CD4-positive, alpha-beta memory T cell (primary cell): ENCODE measurements at regions not wholly inside any gene's neighbourhood (a gene's known extent, or its start where the extent isn't known, plus 50 kb on each side); places are given as distances from the start of the nearest gene placed in this dataset.

Experiments used
- CTCF ChIA-PET: fragments of 350-600 bp; sonication (Branson Sonifier 250); formaldehyde crosslinking; loops from one replicate; lab custom pipeline; 2021; ENCODE audit warnings: inconsistent platforms; ENCODE audit not compliant: partially characterized antibody; lab: Charles Lee
- POLR2A ChIA-PET: fragments of 350-600 bp; sonication (Branson Sonifier 250); formaldehyde crosslinking; loops from one replicate; lab custom pipeline; 2021; ENCODE audit not compliant: partially characterized antibody; lab: Charles Lee
- DNase-seq, 5 donors: peaks; one replicate each; pipeline versions ENCODE4 v3.0.0 to v3.0.0-alpha.2; 2020 to 2022; ENCODE audit warnings: mixed read lengths in 1 of 5
- H3K27ac ChIP-seq: one replicate; pipeline ENCODE4 v1.7.0; 2013; ENCODE audit warnings: low read depth, low read length
- H3K27me3 ChIP-seq: 2 replicates; pipeline ENCODE4 v1.7.0; 2013; ENCODE audit warnings: mild to moderate bottlenecking, low read length, moderate library complexity; ENCODE audit not compliant: insufficient read depth
- H3K36me3 ChIP-seq: 2 replicates; pipeline ENCODE4 v1.7.0; 2013; ENCODE audit warnings: mild to moderate bottlenecking, low read length, moderate library complexity; ENCODE audit not compliant: insufficient read depth
- H3K4me1 ChIP-seq: 2 replicates; pipeline ENCODE4 v1.7.0; 2013; ENCODE audit warnings: mild to moderate bottlenecking, low read length, moderate library complexity; ENCODE audit not compliant: insufficient read depth
- H3K4me3 ChIP-seq, 2 donors: one replicate each; pipeline ENCODE4 v1.7.0; 2013; ENCODE audit warnings: low read length in 2 of 2, mild to moderate bottlenecking in 1 of 2
- H3K9me3 ChIP-seq, 2 donors: one replicate each; pipeline ENCODE4 v1.7.0; 2013; ENCODE audit warnings: low read length in 2 of 2, control low read depth in 1 of 2; ENCODE audit not compliant: control insufficient read depth in 1 of 2
- H3K27ac Mint-ChIP-seq, 7 donors: one replicate each; pipeline ENCODE4 v1.8.0; 2020 to 2021; ENCODE audit warnings: mixed read lengths in 7 of 7, mild to moderate bottlenecking in 6 of 7, inconsistent platforms in 3 of 7, moderate library complexity in 3 of 7
- H3K27me3 Mint-ChIP-seq, 2 donors: one replicate each; pipeline ENCODE4 v1.8.0; 2020 to 2021; ENCODE audit warnings: mixed read lengths in 2 of 2
- H3K36me3 Mint-ChIP-seq, 2 donors: one replicate each; pipeline ENCODE4 v1.8.0; 2020 to 2021; ENCODE audit warnings: mixed read lengths in 2 of 2, inconsistent platforms in 1 of 2, mild to moderate bottlenecking in 1 of 2
- H3K4me1 Mint-ChIP-seq, 4 donors: one replicate each; pipeline ENCODE4 v1.8.0; 2020 to 2021; ENCODE audit warnings: mixed read lengths in 4 of 4, mild to moderate bottlenecking in 1 of 4
- H3K4me3 Mint-ChIP-seq, 8 donors: one replicate each; pipeline ENCODE4 v1.8.0; 2020 to 2021; ENCODE audit warnings: mixed read lengths in 8 of 8, mild to moderate bottlenecking in 7 of 8, moderate library complexity in 6 of 8, inconsistent platforms in 3 of 8
- H3K9me3 Mint-ChIP-seq, 8 donors: one replicate each; pipeline ENCODE4 v1.8.0; 2020 to 2021; ENCODE audit warnings: mixed read lengths in 8 of 8, mild to moderate bottlenecking in 5 of 8, inconsistent platforms in 3 of 8, moderate library complexity in 1 of 8
- intact Hi-C: fragments of 100-400 bp; cut with micrococcal nuclease; formaldehyde crosslinking; loops from one replicate; pipeline ENCODE4 v1.15.1; 2023

DNA sequence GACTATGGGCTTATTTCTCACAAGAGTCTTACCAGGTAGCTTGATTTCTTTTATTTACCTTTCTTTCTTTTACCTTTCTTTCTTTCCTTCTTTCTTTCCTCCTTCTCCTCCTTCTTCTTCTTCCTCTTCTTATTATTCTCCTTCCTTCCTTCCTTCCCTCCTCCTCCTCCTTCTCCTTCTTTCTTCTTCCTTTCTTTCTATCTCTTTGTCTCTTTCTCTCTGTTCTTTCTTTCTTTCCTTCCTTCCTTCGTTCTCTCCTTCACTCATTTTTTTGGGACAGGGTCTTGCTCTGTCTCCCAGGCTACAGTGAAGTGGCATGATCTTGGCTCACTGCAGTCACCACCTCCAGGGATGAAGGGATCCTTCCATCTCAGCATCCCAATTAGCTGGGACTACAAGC is 363.6 kb upstream of the MAF start:
- Mint-ChIP-seq H3K4me3 (peak overlapping the region in 1 of 8 donors; percentile 32), H3K27ac (no peak overlapping the region), H3K36me3 (no peaks in the 10 kb centered on the region), H3K4me1 (no peaks in the 10 kb centered on the region), H3K27me3 (peaks cover 7 to 14% of the 10 kb centered on the region in 2 donors), H3K9me3 (peaks cover 0 to 8% (median 0%) of the 10 kb centered on the region in 8 donors)
- no peak overlapping the region for H3K27ac ChIP-seq
- ChIA-PET CTCF (no interaction called here), POLR2A (no interaction called here)
- H3K27me3 ChIP-seq = no peaks in the 10 kb centered on the region
- intact Hi-C loops = no loop called here
- no peaks in the 10 kb centered on the region for H3K9me3 ChIP-seq
- H3K4me3 ChIP-seq = no peak overlapping the region
- no peak for DNase-seq
- no peaks in the 10 kb centered on the region for H3K36me3 ChIP-seq
- H3K4me1 ChIP-seq = no peaks in the 10 kb centered on the region

DNA sequence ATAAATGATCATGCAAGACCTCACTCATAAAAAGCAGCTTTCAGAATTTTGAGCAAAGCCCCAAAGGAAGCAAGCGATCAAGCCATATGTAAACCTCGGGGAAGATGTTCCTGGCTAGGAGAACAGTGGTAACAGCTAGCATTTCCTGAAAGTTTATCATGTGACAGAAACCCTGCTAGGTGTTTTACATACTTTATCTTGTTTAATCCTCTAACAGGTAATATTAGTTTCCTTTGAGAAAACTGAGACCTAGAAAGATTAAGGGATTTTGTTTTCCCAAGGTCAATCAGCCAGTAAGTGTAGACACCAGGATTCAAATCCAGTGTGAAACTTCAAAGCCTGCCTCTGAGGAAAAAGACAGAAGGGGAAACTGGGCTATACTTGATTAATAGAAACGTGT is 362.4 kb upstream of the MAF start:
- H3K9me3 ChIP-seq = no peaks in the 10 kb centered on the region
- POLR2A ChIA-PET = no interaction called here
- no peaks in the 10 kb centered on the region for H3K27me3 ChIP-seq
- Mint-ChIP-seq H3K4me3 (no peak overlapping the region), H3K27ac (no peak overlapping the region), H3K4me1 (no peaks in the 10 kb centered on the region), H3K27me3 (peaks cover 7 to 15% of the 10 kb centered on the region in 2 donors), H3K9me3 (peaks cover 0 to 8% (median under 1%) of the 10 kb centered on the region in 8 donors), H3K36me3 (no peaks in the 10 kb centered on the region)
- intact Hi-C loops = no loop called here
- no peaks in the 10 kb centered on the region for H3K36me3 ChIP-seq
- no peak overlapping the region for H3K27ac ChIP-seq
- H3K4me3 ChIP-seq = no peak overlapping the region
- no peak for DNase-seq
- CTCF ChIA-PET = no interaction called here
- no peaks in the 10 kb centered on the region for H3K4me1 ChIP-seq

DNA sequence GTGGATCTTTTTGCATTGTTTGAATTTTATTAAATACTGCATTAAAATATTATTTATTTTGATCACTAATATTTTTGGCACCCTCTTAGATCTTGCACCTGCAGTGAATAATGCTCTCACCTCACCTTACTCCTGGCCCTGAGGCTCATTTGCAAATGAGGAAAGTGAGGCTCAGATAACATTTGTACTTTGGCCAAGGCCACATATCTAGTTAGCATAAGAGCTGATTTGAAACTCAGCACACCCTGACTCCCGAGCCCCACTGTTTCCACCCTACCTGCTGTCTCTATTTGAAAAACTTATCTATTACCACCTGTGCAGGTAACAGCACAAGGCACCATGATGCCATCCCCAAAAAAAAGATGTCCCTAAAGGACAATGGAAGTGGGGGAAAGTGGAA is 358.7 kb upstream of the MAF start:
- H3K27ac ChIP-seq = no peak overlapping the region
- POLR2A ChIA-PET = no interaction called here
- H3K4me3 ChIP-seq = no peak overlapping the region
- CTCF ChIA-PET = no interaction called here
- no peaks in the 10 kb centered on the region for H3K9me3 ChIP-seq
- H3K4me1 ChIP-seq = no peaks in the 10 kb centered on the region
- Mint-ChIP-seq H3K27me3 (peaks cover 4 to 9% of the 10 kb centered on the region in 2 donors), H3K27ac (no peak overlapping the region), H3K4me3 (no peak overlapping the region), H3K36me3 (no peaks in the 10 kb centered on the region), H3K9me3 (peaks cover 0 to 5% (median 1%) of the 10 kb centered on the region in 8 donors), H3K4me1 (no peaks in the 10 kb centered on the region)
- H3K36me3 ChIP-seq = no peaks in the 10 kb centered on the region
- intact Hi-C loops = no loop called here
- H3K27me3 ChIP-seq = no peaks in the 10 kb centered on the region
- no peak for DNase-seq

DNA sequence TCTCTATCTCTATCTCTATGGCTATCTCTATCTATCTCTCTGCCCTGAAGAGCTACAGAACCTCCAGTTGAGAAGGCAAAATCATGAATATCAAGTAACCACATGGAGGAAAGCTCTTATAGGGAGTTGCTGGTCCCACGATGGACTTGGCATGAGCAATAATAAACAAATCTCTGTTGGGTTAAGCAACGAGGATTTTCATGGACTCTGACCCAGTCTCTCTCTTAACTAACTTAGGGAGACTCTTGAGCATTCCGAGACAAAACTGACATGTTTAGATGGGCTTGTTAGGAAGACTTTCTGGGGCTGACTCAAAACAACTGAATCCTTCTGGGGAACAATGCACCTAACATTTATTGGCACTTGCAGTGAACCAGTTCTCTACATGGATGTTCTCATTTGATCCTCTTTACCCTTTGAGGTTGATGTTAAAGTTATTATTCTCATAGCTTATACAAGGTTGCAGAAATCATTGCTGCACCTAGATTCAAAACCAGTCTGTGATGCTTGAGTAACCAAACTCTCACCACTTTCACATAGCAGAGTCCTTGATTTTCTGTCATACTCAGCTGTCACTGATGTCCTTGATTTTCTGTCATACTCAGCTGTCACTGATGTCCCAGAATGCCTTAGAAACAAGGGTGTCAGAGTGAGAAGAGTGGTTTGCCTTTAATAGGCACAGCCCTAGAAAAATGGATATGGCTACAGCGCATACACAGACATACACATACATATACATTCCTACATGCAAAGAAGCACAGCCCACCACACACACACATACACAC is 354.6 kb upstream of the MAF start:
- H3K4me1 Mint-ChIP-seq = no peaks in the 10 kb centered on the region

DNA sequence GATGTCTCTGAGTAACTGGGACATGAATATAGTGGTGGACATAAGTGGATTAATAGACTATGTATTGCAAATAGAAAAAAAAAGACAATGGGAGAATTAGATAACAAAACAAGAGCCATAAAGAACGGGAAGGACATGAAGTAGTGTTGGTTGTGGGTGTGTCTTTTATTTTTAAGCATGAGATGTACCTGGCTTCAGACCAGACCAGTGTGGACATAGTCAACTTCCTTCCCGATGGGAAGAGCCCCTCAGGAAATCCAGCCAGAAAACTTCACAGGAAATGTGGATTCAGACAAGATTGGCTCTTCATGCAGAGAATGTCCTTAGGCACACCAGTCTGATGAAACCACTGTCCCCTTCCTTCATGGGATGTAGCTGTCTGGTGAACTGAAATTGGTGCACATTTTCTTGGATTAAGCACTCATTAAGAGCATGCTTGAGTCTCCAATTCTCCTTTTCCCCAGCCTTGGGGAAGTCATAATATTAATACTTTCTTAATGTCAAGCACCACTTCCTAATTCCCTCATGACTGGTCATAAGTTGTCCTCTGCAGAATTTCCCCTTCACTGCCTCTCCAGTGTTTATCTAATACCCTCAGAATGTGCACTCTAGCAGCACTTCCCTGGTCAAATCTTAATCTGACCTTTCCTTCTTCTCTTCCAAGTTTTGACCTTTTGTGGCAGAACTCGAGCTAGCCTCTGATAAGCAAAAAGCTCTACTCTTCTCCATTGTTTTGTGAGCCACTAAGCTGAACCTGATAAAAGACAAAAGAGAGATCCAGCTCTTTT is 350.6 kb upstream of the MAF start:
- Mint-ChIP-seq H3K9me3 (peaks cover 0 to 3% (median 0%) of the 10 kb centered on the region in 8 donors), H3K4me3 (no peak overlapping the region), H3K27ac (no peak overlapping the region), H3K27me3 (peaks cover 6 to 11% of the 10 kb centered on the region in 2 donors), H3K36me3 (no peaks in the 10 kb centered on the region), H3K4me1 (no peaks in the 10 kb centered on the region)
- H3K36me3 ChIP-seq = no peaks in the 10 kb centered on the region
- ChIA-PET POLR2A (no interaction called here), CTCF (no interaction called here)
- H3K9me3 ChIP-seq = no peaks in the 10 kb centered on the region
- no peak overlapping the region for H3K27ac ChIP-seq
- no peaks in the 10 kb centered on the region for H3K27me3 ChIP-seq
- H3K4me3 ChIP-seq = no peak overlapping the region
- H3K4me1 ChIP-seq = no peaks in the 10 kb centered on the region
- intact Hi-C loops = no loop called here
- DNase-seq = no peak

More for the DNA sequence above, 354.6 kb upstream of the MAF start:
- Mint-ChIP-seq H3K27me3 (peaks cover 5% of the 10 kb centered on the region in 2 donors), H3K27ac (no peak overlapping the region), H3K9me3 (peaks cover 0 to 5% (median 0%) of the 10 kb centered on the region in 8 donors), H3K4me3 (no peak overlapping the region), H3K36me3 (no peaks in the 10 kb centered on the region)
- intact Hi-C loops = no loop called here
- H3K9me3 ChIP-seq = no peaks in the 10 kb centered on the region
- no peaks in the 10 kb centered on the region for H3K4me1 ChIP-seq
- DNase-seq = no peak
- no peak overlapping the region for H3K4me3 ChIP-seq
- H3K27me3 ChIP-seq = no peaks in the 10 kb centered on the region
- H3K27ac ChIP-seq = no peak overlapping the region
- no peaks in the 10 kb centered on the region for H3K36me3 ChIP-seq
- ChIA-PET CTCF (no interaction called here), POLR2A (no interaction called here)

DNA sequence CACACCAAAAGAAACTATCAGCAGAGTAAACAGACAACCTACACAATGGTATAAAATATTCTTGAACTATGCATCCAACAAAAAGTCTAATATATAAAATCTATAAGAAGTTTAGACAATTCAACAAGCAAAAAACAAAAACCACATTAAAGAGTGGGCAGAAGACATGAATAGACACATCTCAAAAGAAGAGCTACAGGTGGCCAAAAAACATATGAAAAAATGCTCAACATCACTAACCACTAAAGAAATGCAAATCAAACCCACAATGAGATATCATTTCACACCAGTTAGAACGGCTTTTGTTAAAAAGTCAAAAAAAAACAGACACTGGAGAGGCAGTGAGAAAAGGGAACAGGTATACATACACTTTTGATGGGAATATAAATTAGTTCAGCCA is 348.9 kb upstream of the MAF start:
- H3K36me3 ChIP-seq = no peaks in the 10 kb centered on the region
- no peak overlapping the region for H3K27ac ChIP-seq
- Mint-ChIP-seq H3K36me3 (no peaks in the 10 kb centered on the region), H3K4me3 (no peak overlapping the region), H3K27ac (no peak overlapping the region), H3K27me3 (peaks cover 6 to 13% of the 10 kb centered on the region in 2 donors), H3K4me1 (no peaks in the 10 kb centered on the region), H3K9me3 (peaks cover 0 to 3% (median 0%) of the 10 kb centered on the region in 8 donors)
- CTCF ChIA-PET = no interaction called here
- no peaks in the 10 kb centered on the region for H3K4me1 ChIP-seq
- H3K4me3 ChIP-seq = no peak overlapping the region
- POLR2A ChIA-PET = no interaction called here
- H3K9me3 ChIP-seq = no peaks in the 10 kb centered on the region
- H3K27me3 ChIP-seq = no peaks in the 10 kb centered on the region
- intact Hi-C loops = no loop called here
- DNase-seq = no peak

DNA sequence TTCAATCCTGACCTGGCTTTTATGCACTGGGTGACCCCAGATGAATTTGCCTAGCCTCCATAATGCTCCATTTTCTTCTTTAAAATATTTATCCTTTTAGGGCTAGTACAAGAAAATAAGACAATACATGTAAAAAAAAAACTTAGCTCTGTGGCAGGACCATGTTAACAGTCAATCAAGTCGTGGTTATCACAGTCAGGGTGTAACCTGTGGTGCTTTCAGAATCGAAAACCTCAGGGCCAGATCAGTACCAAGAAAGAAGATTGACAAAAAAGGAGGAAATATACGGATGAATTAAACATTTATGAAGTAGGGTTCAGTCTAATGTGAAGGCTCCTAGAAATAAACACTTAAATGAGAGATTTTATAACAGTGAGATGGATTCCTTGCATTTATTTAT is 347.2 kb upstream of the MAF start:
- ChIA-PET POLR2A (no interaction called here), CTCF (no interaction called here)
- Histone ChIP-seq H3K27me3 (no peaks in the 10 kb centered on the region), H3K9me3 (no peaks in the 10 kb centered on the region), H3K4me3 (no peak overlapping the region), H3K4me1 (no peaks in the 10 kb centered on the region), H3K36me3 (no peaks in the 10 kb centered on the region), H3K27ac (no peak overlapping the region)
- Mint-ChIP-seq H3K9me3 (peaks cover 0 to 3% (median 0%) of the 10 kb centered on the region in 8 donors), H3K36me3 (no peaks in the 10 kb centered on the region), H3K4me3 (no peak overlapping the region), H3K27me3 (peaks cover 6 to 11% of the 10 kb centered on the region in 2 donors), H3K4me1 (no peaks in the 10 kb centered on the region), H3K27ac (no peak overlapping the region)
- intact Hi-C loops = no loop called here
- DNase-seq = no peak
